Cardiac fibroblast (primary cell): ENCODE measurements at regions not wholly inside any gene's neighbourhood (a gene's known extent, or its start where the extent isn't known, plus 50 kb on each side); places are given as distances from the start of the nearest gene placed in this dataset.

ENCODE experiments used
- DNase-seq, 2 donors: peaks; one replicate each; pipeline versions ENCODE4 v3.0.0 to v3.0.0-alpha.2; 2010; ENCODE audit warnings: low read depth in 2 of 2
- H3K4me3 ChIP-seq, 2 donors: replicated peaks in 1 of 2; 1 replicate in 1 of 2; 2 replicates in 1 of 2; pipeline ENCODE4 v1.5.1; 2011; ENCODE audit warnings: low read depth in 2 of 2, low read length in 2 of 2, mild to moderate bottlenecking in 2 of 2, moderate library complexity in 1 of 2
- TF ChIP-seq, protein P1 (sequence below): IDR thresholded peaks from one replicate; pipeline ENCODE4 v1.5.1; 2011; ENCODE audit warnings: low read depth, mild to moderate bottlenecking, low read length, inconsistent platforms

DNA sequence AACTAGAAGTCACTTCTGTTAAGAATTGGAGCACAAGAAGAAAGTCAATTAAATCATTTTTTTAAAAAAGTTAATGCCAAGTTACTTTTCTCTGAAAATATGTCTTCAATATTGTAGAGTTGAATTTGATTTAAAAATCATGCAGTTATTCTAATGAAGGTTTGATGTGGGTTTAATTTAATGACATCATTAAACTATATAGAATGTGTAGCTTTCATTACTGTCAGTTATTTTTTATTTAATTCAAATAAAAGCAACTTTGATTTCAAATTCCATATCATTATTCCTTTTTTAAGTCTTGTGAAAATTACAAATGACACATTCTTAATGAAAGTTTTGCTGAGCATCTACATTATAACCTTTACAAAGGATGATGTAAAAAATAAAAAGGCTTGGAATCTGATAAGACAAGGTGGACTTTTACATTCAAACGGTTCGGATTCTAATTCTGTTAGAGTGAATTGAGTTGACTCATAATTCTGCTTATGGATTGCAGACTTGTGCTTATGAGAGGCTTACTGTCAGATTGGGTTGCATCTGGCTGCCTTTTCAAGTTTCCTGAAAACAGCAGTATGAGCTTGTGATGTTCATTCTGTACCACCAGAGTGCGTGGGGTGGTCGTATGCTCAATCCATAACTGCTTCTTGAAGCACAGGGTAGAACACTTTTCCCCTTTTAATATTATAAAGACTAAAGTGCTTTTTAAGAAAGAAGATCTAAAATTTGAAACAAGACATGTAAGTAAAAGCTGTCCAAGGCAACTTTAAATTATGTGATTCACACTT is 253.0 kb upstream of the ARRDC3 start:
- TF ChIP-seq, protein P1, sequence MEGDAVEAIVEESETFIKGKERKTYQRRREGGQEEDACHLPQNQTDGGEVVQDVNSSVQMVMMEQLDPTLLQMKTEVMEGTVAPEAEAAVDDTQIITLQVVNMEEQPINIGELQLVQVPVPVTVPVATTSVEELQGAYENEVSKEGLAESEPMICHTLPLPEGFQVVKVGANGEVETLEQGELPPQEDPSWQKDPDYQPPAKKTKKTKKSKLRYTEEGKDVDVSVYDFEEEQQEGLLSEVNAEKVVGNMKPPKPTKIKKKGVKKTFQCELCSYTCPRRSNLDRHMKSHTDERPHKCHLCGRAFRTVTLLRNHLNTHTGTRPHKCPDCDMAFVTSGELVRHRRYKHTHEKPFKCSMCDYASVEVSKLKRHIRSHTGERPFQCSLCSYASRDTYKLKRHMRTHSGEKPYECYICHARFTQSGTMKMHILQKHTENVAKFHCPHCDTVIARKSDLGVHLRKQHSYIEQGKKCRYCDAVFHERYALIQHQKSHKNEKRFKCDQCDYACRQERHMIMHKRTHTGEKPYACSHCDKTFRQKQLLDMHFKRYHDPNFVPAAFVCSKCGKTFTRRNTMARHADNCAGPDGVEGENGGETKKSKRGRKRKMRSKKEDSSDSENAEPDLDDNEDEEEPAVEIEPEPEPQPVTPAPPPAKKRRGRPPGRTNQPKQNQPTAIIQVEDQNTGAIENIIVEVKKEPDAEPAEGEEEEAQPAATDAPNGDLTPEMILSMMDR, result no peak
- H3K4me3 ChIP-seq, result no peak overlapping the region
- DNase-seq, result no peak

DNA sequence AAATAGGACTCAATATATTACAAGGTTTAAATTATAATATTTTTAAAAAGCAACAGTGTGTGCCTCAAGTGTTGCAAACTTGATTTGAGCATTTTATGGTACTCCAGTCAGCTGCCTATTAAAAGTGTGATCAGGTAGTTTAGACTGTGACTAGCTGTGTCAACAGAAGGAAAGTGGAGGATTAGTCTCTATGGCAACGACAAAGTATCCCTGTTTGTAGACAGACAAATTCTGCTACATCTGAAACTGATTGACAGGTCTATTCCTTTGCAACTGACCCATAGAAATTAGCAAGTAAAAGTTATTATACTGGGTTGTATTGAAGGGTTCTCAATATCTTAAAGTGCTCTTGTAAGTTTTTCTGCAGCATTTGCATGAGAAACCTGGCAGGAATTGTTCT is 249.8 kb upstream of the ARRDC3 start:
- no peak for DNase-seq
- H3K4me3 ChIP-seq, result no peak overlapping the region
- TF ChIP-seq, protein P1, result no peak

DNA sequence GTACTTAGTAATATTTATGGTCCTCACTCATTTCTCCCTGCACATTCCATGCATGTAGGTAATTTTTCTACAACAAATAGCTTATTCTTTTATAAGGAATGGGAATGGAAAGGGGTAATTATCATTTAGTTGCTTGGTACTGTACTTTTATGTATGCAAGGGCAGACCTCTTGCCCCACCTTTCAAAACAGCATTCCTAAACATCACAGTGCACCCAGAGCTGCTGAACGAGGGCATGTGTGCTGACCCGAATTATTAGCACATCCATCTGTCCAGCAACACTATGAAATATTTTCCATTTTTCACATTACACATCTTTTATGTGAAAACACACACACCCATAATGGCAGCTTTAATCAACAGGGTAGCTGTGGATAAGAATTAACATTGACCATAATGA is 228.6 kb upstream of the ARRDC3 start:
- TF ChIP-seq, protein P1, result no peak
- no peak for DNase-seq
- H3K4me3 ChIP-seq, result no peak overlapping the region

DNA sequence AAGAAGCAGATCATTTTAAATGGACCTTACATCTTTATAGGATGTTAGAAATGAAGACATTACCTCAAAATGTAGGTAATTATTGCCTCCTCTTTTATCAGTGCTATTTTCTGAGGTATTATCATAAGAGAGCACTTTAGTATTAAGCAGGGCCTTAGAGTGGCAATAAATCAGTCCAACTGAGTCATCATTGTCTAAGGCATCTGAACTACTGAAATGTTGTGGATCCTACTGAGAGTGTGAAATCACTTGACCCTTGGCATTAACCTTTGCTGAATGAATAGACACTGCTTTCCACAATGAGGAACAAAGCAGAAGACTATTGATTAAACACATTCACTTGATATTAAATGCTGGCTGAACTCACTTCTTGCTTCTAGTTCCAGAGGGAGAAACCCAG is 224.6 kb upstream of the ARRDC3 start:
- no peak overlapping the region for H3K4me3 ChIP-seq
- TF ChIP-seq, protein P1, result no peak
- DNase-seq, result no peak

DNA sequence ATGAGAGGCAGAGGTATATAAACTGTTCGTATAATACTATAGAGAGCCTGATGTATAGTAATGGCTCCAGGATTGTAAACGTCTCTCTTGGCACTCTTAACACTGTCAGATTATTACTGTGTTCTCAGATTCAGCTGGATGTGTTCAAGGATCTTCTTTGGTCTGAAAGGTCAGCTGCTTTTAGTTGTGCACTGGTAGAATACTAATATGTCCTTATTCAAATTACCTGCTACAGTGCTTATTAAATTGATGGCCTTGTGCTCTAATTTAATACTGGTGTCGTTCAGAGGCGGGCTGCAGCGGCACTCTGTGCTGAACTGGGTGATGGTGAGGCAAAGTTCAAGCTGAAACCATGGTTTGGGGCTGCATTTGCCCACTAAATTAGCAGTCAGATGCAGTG is 216.7 kb upstream of the ARRDC3 start:
- TF ChIP-seq, protein P1, result no peak
- H3K4me3 ChIP-seq, result no peak overlapping the region
- no peak for DNase-seq

DNA sequence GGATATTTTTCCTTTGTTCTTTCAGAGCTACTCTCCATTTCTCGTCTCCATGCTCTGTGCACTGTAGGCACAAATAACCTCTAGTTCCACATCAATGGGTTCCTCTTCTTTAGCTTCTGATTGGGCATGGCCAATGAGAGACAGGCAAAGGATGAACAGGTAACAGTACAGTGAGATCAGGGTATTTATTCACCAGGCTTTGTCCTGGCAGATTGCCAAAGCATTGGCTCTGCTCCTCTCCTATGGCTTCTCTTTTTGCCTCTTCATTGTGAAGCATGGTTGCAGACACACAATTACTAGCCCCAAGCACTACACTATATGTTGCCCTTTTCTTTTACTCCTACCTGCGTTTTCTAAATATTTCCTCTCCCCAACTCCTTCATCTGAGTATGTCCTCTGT is 215.1 kb upstream of the ARRDC3 start:
- TF ChIP-seq, protein P1, result no peak
- H3K4me3 ChIP-seq, result no peak overlapping the region
- DNase-seq, result no peak

DNA sequence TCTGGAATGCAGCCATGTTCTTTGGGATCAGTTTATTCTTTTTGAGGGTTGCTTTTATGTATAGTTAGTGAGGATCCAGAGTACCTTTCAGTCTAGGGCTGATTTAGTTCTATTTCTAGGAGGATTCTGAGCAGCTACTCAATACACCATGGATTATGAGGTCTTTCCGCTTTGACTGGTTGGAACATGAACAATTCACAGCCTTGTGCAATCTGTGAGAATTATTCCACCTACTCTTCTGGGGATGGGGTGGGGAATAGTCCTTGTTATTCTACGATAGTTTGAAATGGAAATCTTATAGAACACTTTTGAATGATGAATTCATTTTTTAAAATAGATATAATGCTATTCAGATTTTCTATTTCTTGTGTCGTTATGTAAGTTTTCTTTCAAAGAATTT is 212.3 kb upstream of the ARRDC3 start:
- TF ChIP-seq, protein P1, result no peak

More for the DNA sequence above, 212.3 kb upstream of the ARRDC3 start:
- DNase-seq, result no peak
- H3K4me3 ChIP-seq, result no peak overlapping the region
